Muscle of back (tissue), 3 donors: ENCODE measurements at regions not wholly inside any gene's neighbourhood (a gene's known extent, or its start where the extent isn't known, plus 50 kb on each side); places are given as distances from the start of the nearest gene placed in this dataset.
A peak's percentile ranks its signal among the peaks of the same experiment; 100 is the strongest.
"Not testable (repeated sequence)": the region's sequence is repeated elsewhere in the genome, so short reads cannot be mapped to it uniquely, and the experiment has no call there.

Source experiments
- DNase-seq, 3 donors: peaks; one replicate each; pipeline versions ENCODE4 v3.0.0 to v3.0.0-alpha.2; 2013

- DNase-seq: peak in 1 of 3 donors; percentile 13
These were observed 183.2 kb downstream of the UXS1 start for GRCh38 chr2:106010818-106011355.

DNA sequence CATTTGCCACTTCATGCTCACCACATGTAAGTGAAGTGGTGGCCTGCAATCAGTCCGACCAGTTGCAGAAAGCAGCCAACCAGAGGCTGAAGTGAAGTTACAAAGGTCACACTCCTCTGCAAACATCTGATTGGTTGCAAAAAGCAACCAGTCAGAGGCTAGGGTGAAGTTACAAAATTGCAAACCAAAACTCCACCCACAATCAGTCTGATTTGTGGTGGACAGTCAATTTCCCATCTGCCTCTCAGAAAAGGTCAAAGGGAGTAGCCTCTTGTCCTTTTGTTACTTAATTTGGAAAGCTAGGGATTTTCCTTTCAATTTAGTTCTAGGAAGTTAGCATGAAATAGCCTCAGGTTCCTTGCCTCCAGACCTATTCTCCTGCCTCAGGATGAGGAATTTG, 185.0 kb downstream of the UXS1 start:
- DNase-seq: no peak

DNA sequence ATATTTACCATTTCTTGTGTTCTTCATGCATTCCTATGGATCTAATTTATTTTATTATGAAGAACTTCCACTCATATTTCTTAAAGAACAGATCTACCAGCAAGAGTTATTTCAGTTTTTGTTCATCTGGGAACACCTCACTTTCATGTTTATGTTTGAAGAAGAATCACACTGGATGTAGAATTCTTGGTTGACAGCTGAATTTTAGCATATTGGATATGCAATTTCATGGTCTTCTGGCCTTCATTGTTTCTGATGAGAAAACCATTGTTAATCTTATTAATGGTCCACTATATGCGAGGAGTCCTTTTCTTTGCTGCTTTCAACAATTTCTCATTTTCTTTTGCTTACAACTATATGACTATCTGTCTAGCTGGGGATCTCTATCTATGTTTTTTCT, 189.2 kb downstream of the UXS1 start:
- no peak for DNase-seq

- peak in 1 of 3 donors; percentile 39 for DNase-seq
These were observed 194.7 kb downstream of the UXS1 start for GRCh38 chr2:105999211-105999989.

GRCh38 chr2:105997711-105998110, 196.4 kb downstream of the UXS1 start:
- DNase-seq: no peak

DNA sequence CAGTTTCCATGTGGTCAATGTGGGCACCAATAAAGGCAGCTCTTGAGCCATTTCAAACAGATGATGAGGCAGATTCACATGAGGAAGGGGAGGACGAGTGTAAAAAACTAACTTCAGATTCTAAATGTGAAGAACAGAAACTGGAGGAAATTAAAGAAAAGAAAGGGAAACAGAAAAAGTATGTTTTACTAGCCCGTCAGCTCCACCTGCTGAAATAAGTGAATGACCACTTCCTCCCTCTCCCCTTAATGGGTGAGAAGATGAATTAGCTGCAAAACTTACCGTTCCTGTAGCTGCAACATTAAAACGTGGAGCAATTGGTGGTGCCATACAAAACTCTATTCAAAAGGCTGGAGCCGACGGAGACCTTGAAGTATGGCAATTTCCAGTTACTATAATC, 203.5 kb downstream of the UXS1 start:
- DNase-seq: no peak

DNA sequence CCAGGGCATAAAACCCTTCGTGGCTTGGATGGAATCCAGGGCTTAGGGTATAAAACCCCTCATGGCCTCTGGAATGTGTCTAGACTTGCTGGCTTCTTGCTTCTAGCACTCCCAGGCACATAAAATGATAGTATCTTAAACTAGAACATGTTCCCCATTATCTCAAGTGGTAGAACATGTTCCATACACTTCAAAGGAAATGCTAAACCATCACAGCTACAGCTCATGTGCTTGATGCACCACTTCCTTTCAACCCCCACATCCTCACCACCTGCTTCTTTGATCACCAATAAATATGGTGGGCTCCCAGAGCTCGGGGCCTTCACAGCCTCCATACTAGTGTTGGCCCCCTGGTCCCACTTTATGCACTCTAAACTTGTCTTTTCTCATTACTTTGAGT, 204.3 kb downstream of the UXS1 start:
- not testable (repeated sequence) for DNase-seq

DNA sequence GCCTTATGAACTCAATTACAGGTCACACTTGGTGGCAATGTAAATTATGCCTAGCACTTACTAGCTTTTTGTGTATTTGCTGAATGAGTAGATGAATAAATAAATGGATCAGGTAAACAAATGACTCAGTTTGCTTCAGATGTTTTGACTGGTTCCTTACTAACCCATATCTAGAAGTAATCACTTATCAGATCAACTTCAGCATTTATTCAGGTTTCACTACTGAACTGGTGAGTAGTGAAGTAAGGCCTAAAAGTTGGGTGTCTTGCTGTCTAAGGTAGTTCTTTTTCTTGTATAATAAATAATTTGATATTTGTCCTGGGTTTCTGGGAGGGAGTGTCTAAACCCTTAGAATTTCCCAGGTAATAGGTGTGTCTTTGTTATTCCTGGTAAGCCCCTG, 205.0 kb downstream of the UXS1 start:
- DNase-seq: no peak

DNA sequence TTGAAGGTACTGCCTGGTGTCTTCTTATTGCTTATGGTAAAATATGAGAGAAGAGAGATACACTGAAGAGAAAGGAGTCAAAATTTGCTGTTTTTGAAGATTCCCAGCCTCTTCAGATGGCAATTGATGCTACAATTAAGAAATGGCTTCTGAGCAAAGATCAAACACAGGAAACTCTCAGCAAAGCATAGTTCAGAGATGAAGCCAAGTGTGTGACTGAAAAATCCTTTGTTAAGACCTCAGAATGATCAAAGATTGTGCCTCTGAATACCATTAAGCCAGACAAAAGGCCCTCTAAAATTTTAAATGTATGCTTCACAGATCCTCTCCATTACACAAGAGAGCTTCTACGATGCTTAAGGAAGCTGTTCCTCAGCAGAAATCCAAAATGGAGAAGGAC, 216.3 kb downstream of the UXS1 start:
- DNase-seq: no peak

- peak in 1 of 3 donors; percentile 63 for DNase-seq
These were observed 216.9 kb downstream of the UXS1 start for GRCh38 chr2:105977212-105977611.

GRCh38 chr2:105974812-105975211, 219.3 kb downstream of the UXS1 start:
- no peak for DNase-seq

DNA sequence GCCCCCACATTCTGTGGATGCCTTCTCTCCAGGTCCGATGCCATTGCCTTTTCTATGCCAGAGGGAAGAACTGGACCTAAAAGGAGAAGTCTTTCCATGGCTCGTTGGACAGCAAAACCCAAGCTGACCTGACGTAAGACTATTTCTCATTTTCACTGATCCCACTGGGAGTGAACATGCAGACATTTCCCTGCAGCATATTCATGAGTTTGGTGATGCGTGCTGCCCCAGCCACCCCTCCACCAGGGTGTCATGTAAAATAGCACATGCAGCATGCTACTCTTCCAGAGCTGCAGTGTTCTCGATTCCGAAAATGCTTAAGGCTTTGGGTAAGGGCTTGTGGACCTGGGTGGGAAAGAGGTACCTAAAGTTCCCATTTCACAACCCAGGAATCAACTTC, 221.2 kb downstream of the UXS1 start:
- no peak for DNase-seq

GRCh38 chr2:105972246-105972645, 221.9 kb downstream of the UXS1 start:
- no peak for DNase-seq

DNA sequence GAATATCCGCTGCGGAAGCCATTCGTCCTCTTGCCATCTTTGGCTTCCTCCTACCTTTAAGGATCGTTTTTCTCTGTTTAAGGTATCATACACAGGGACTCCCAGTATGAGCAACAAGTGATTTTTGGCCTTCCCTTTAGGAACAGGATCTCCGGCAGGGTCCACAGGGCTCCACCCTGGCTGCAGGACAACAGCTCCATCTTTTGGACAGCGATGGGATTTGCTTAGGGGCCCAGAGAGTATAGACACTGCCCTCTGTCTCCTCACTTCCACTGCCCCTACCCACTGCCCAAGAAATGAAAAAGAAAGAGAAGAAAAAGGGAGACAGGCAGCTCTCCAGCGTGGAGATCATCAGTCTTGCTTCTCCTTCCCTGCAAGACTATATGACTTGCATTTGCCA, 224.5 kb downstream of the UXS1 start:
- DNase-seq: no peak

DNA sequence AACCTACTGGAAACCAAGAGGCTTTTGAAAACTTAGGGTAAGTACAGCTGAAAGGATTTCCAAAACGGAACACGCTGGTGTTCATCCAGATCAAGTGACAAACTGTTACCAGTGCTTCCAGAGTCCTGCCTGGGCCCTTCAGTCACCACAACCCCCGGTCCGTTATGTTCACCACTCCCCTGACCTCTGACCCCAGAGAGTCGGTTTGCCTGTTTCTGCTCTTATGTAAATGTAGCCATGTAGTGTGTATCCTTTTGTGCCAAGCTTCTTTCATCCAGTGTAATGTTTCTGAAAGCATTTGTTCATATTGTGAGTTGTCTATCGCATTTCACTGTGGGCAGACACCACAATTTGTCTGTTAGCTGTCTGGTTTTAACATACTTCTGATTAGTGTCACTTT, 217.5 kb downstream of the NCK2 start:
- no peak for DNase-seq

GRCh38 chr2:105961599-105962146, 217.0 kb downstream of the NCK2 start:
- DNase-seq: no peak

- DNase-seq: no peak
These were observed 214.6 kb downstream of the NCK2 start for GRCh38 chr2:105959357-105959756.

GRCh38 chr2:105954891-105955290, 210.2 kb downstream of the NCK2 start:
- no peak for DNase-seq

DNA sequence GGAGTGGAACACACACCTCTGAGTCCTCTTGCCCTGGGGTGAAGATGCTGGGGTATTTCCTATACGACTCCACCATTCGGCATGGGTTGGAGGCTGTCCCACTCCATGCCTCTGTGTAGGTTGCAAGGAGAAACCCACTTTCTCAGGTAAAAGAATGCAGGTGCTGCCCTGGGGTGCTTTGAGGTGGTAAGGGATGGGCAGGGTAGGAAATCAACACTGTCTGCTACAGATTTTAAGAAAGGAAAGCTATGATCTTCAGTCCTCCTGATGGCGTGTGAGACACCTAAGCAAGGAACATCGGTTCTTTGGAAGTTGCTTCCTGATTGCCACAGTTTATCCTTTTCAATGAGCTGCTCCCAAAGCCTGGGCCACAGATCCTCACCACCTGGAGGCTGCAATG, 209.2 kb downstream of the NCK2 start:
- no peak for DNase-seq

DNA sequence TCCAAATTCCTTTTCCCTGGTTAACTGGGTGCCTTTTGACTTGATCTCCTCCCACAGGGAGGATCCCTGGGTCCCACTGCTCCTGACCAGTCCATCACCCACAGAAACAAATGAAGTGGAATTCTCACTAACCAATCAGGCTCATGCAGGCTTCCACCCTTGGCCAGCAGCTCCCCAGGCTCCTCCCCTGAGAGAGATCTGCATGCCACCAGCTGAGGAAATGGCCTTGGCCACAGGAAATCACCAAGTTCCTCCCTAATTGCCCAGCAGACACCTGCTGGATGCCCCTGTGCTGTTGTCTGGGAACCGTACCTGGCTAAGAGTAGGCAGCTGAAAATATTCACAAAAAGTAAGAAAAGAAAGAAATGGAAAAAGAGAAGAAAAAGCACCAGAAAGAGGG, 207.4 kb downstream of the NCK2 start:
- DNase-seq: no peak

- DNase-seq: no peak
These were observed 206.6 kb downstream of the NCK2 start for GRCh38 chr2:105951384-105951694.

GRCh38 chr2:105950521-105951383, 206.0 kb downstream of the NCK2 start:
- DNase-seq: no peak

DNA sequence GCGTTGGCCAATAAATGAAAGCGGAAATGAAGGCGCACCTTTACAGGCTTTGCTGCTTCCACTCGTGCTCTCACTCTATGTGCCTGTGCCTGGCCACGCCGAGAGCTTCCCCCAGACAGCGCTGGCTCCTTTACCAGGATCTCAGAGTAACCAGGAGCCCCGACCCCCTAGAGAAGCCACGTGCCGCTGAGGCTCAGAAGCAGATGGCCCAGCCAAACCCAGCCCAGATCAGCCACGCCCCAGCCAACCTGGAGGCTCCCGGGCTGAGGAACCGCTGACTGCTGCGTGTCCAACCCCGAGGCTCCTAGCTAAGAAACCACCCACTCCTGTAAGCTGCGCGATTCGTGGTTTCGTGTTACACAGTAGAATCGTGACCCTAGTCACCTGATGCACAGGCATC, 199.3 kb downstream of the NCK2 start:
- DNase-seq: no peak
